GM23338 (cell line): ENCODE measurements at regions not wholly inside any gene's neighbourhood (a gene's known extent, or its start where the extent isn't known, plus 50 kb on each side); places are given as distances from the start of the nearest gene placed in this dataset.

Experiments
- ATAC-seq: fragments of 200-7000 bp; cut with Tn5 transposase; 3 replicates; pipeline ENCODE4 v1.9.1; 2020
- DNase-seq: peaks from one replicate; pipeline ENCODE4 v3.0.0-alpha.2; 2015; ENCODE audit warnings: low spot score
- H2AFZ ChIP-seq: fragments of 200-600 bp; sonication (generic); 2 replicates; pipeline ENCODE4 v1.8.0; 2016; ENCODE audit warnings: antibody characterized with exemption, mild to moderate bottlenecking, moderate library complexity
- H3F3A ChIP-seq: fragments of 200-600 bp; sonication (generic); replicated peaks from 2 replicates; pipeline ENCODE4 v1.8.0; 2017; ENCODE audit warnings: antibody characterized with exemption, mixed run types, low read depth
- H3K27ac ChIP-seq: fragments of 200-600 bp; sonication (generic); 2 replicates; pipeline ENCODE4 v1.6.1; 2016; ENCODE audit warnings: low read depth
- H3K27me3 ChIP-seq: fragments of 200-600 bp; sonication (generic); 2 replicates; pipeline ENCODE4 v1.8.0; 2016; ENCODE audit warnings: mild to moderate bottlenecking, mixed run types, moderate library complexity; ENCODE audit not compliant: insufficient read depth
- H3K36me3 ChIP-seq: fragments of 200-600 bp; sonication (generic); 2 replicates; pipeline ENCODE4 v1.8.0; 2016; ENCODE audit warnings: mild to moderate bottlenecking; ENCODE audit not compliant: insufficient read depth
- H3K4me1 ChIP-seq: fragments of 200-600 bp; sonication (generic); 2 replicates; pipeline ENCODE4 v1.8.0; 2016; ENCODE audit warnings: mild to moderate bottlenecking, moderate library complexity; ENCODE audit not compliant: insufficient read depth
- H3K4me2 ChIP-seq: fragments of 200-600 bp; sonication (generic); 2 replicates; pipeline ENCODE4 v1.7.1; 2017; ENCODE audit warnings: mixed run types
- H3K4me3 ChIP-seq: fragments of 200-600 bp; sonication (generic); 2 replicates; pipeline ENCODE4 v1.6.1; 2016; ENCODE audit warnings: mixed run types
- H3K79me2 ChIP-seq: fragments of 200-600 bp; sonication (generic); replicated peaks from 2 replicates; pipeline ENCODE4 v1.8.0; 2017; ENCODE audit warnings: mild to moderate bottlenecking; ENCODE audit not compliant: insufficient read depth
- H3K9me2 ChIP-seq: fragments of 200-600 bp; sonication (generic); 2 replicates; pipeline ENCODE4 v1.8.0; 2017; ENCODE audit not compliant: insufficient read depth
- H4K20me1 ChIP-seq: fragments of 200-600 bp; sonication (generic); replicated peaks from 2 replicates; pipeline ENCODE4 v1.8.0; 2017; ENCODE audit warnings: mild to moderate bottlenecking; ENCODE audit not compliant: insufficient read depth
- H3K27ac Mint-ChIP-seq: 2 replicates; pipeline ENCODE4 v1.8.0; 2020; ENCODE audit warnings: inconsistent platforms, mild to moderate bottlenecking, moderate library complexity, mixed read lengths
- H3K27me3 Mint-ChIP-seq: 3 replicates; pipeline ENCODE4 v1.8.0; 2022; ENCODE audit warnings: low read depth, mild to moderate bottlenecking, moderate library complexity, mixed read lengths, inconsistent platforms; ENCODE audit not compliant: insufficient read depth, poor library complexity
- H3K36me3 Mint-ChIP-seq: 3 replicates; pipeline ENCODE4 v1.8.0; 2021; ENCODE audit warnings: low read depth, mild to moderate bottlenecking, inconsistent platforms, moderate library complexity, mixed read lengths
- H3K4me1 Mint-ChIP-seq: 3 replicates; pipeline ENCODE4 v1.8.0; 2020; ENCODE audit warnings: mild to moderate bottlenecking, inconsistent platforms, mixed read lengths
- H3K4me3 Mint-ChIP-seq: 3 replicates; pipeline ENCODE4 v1.8.0; 2021; ENCODE audit warnings: moderate library complexity, mild to moderate bottlenecking, inconsistent platforms, mixed read lengths
- H3K9me3 Mint-ChIP-seq: 3 replicates; pipeline ENCODE4 v1.8.0; 2020; ENCODE audit warnings: moderate library complexity, mild to moderate bottlenecking, inconsistent platforms, mixed read lengths
- CTCF ChIP-seq, 2 experiments: fragments of 200-600 bp in 1 of 2; sonication (generic) in 1 of 2; conservative IDR thresholded peaks; 2 replicates each; pipeline versions ENCODE4 v1.5.1 to v1.6.1; 2016 to 2017; ENCODE audit warnings: antibody characterized with exemption in 2 of 2, low read depth in 2 of 2, mild to moderate bottlenecking in 2 of 2, moderate library complexity in 1 of 2
- EZH2 ChIP-seq: fragments of 200-600 bp; sonication (generic); IDR thresholded peaks from one replicate; pipeline ENCODE4 v1.8.0; 2017; ENCODE audit warnings: antibody characterized with exemption, mild to moderate bottlenecking, low read depth; ENCODE audit not compliant: unreplicated experiment
- JUNB ChIP-seq: IDR thresholded peaks from one replicate; pipeline ENCODE4 v1.6.1; 2016; ENCODE audit warnings: antibody characterized with exemption; ENCODE audit not compliant: unreplicated experiment
- NANOG ChIP-seq: IDR thresholded peaks from 2 replicates; pipeline ENCODE4 v1.6.1; 2016; ENCODE audit warnings: antibody characterized with exemption, borderline replicate concordance
- STAT1 ChIP-seq: IDR thresholded peaks from one replicate; pipeline ENCODE4 v1.6.1; 2016; ENCODE audit warnings: antibody characterized with exemption; ENCODE audit not compliant: unreplicated experiment
- ZNF114 ChIP-seq: fragments of 250-450 bp; sonication (Bioruptor Pico); IDR thresholded peaks from 2 replicates; pipeline ENCODE4 v1.5.0; 2020; ENCODE audit warnings: mild to moderate bottlenecking, moderate library complexity
- ZNF331 ChIP-seq: fragments of 250-450 bp; sonication (Bioruptor Pico); IDR thresholded peaks from 2 replicates; pipeline ENCODE4 v1.5.0; 2020; ENCODE audit warnings: low read depth, mild to moderate bottlenecking, moderate library complexity
- ZNF462 ChIP-seq: fragments of 250-450 bp; sonication (Bioruptor Pico); IDR thresholded peaks from 2 replicates; pipeline ENCODE4 v1.5.0; 2020; ENCODE audit warnings: mild to moderate bottlenecking, moderate library complexity
- TF ChIP-seq, protein P1 (sequence below): IDR thresholded peaks from 2 replicates; pipeline ENCODE4 v1.6.1; 2016; ENCODE audit warnings: antibody characterized with exemption
- TF ChIP-seq, protein P2 (sequence below): IDR thresholded peaks from one replicate; pipeline ENCODE4 v1.6.1; 2018; ENCODE audit warnings: antibody characterized with exemption; ENCODE audit not compliant: unreplicated experiment

DNA sequence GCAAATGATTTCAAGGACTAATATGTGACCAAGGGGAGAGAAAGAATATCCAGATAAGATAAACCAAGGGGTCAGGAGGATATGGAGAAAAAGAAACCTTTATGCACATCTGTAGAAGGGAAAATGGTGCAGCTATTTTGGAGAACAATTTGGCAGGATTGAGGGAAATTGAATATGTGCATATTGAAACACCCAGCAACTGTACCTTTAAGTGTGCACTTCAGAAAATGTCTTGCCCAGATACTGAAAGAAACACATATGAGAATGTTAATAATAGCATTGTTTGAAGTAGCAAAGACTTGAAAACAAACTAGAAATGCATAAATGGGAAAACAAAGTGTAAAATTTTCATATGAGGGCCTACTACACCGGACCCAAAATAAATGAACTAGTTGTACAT, 599.6 kb downstream of the PSAT1 start:
- Histone ChIP-seq H4K20me1 (no peaks in the 10 kb centered on the region), H3F3A (no peaks in the 10 kb centered on the region), H3K9me2 (peaks cover 5% of the 10 kb centered on the region; the same call in 1 of the 2 replicates), H3K27ac (no peak overlapping the region), H3K79me2 (no peaks in the 10 kb centered on the region), H2AFZ (no peak overlapping the region), H3K4me2 (no peak overlapping the region), H3K27me3 (no peaks in the 10 kb centered on the region), H3K36me3 (no peaks in the 10 kb centered on the region), H3K4me3 (no peak overlapping the region), H3K4me1 (peaks cover 5% of the 10 kb centered on the region; the same call in 1 of the 2 replicates)
- Mint-ChIP-seq H3K27me3 (no peaks in the 10 kb centered on the region), H3K9me3 (no peaks in the 10 kb centered on the region), H3K4me3 (no peak overlapping the region), H3K4me1 (peaks cover 11% of the 10 kb centered on the region), H3K36me3 (no peaks in the 10 kb centered on the region), H3K27ac (no peak overlapping the region)
- ATAC-seq (no peak), DNase-seq (no peak)
- TF ChIP-seq ZNF331 (CRISPR knock-in tag) (no peak), STAT1 (no peak), NANOG (no peak), JUNB (no peak), ZNF114 (CRISPR knock-in tag) (no peak), CTCF (conservative IDR thresholded peaks at IDR 0.05; ENCODE audit: low read depth in 2 of 2) (no peak), EZH2 (no peak), ZNF462 (no peak)
- TF ChIP-seq, protein P1, sequence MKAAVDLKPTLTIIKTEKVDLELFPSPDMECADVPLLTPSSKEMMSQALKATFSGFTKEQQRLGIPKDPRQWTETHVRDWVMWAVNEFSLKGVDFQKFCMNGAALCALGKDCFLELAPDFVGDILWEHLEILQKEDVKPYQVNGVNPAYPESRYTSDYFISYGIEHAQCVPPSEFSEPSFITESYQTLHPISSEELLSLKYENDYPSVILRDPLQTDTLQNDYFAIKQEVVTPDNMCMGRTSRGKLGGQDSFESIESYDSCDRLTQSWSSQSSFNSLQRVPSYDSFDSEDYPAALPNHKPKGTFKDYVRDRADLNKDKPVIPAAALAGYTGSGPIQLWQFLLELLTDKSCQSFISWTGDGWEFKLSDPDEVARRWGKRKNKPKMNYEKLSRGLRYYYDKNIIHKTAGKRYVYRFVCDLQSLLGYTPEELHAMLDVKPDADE: no peak
- TF ChIP-seq, protein P2, sequence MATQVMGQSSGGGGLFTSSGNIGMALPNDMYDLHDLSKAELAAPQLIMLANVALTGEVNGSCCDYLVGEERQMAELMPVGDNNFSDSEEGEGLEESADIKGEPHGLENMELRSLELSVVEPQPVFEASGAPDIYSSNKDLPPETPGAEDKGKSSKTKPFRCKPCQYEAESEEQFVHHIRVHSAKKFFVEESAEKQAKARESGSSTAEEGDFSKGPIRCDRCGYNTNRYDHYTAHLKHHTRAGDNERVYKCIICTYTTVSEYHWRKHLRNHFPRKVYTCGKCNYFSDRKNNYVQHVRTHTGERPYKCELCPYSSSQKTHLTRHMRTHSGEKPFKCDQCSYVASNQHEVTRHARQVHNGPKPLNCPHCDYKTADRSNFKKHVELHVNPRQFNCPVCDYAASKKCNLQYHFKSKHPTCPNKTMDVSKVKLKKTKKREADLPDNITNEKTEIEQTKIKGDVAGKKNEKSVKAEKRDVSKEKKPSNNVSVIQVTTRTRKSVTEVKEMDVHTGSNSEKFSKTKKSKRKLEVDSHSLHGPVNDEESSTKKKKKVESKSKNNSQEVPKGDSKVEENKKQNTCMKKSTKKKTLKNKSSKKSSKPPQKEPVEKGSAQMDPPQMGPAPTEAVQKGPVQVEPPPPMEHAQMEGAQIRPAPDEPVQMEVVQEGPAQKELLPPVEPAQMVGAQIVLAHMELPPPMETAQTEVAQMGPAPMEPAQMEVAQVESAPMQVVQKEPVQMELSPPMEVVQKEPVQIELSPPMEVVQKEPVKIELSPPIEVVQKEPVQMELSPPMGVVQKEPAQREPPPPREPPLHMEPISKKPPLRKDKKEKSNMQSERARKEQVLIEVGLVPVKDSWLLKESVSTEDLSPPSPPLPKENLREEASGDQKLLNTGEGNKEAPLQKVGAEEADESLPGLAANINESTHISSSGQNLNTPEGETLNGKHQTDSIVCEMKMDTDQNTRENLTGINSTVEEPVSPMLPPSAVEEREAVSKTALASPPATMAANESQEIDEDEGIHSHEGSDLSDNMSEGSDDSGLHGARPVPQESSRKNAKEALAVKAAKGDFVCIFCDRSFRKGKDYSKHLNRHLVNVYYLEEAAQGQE: no peak
